ENCODE measurements at regions not wholly inside any gene's neighbourhood (a gene's known extent, or its start where the extent isn't known, plus 50 kb on each side); places are given as distances from the start of the nearest gene placed in this dataset.

DNA sequence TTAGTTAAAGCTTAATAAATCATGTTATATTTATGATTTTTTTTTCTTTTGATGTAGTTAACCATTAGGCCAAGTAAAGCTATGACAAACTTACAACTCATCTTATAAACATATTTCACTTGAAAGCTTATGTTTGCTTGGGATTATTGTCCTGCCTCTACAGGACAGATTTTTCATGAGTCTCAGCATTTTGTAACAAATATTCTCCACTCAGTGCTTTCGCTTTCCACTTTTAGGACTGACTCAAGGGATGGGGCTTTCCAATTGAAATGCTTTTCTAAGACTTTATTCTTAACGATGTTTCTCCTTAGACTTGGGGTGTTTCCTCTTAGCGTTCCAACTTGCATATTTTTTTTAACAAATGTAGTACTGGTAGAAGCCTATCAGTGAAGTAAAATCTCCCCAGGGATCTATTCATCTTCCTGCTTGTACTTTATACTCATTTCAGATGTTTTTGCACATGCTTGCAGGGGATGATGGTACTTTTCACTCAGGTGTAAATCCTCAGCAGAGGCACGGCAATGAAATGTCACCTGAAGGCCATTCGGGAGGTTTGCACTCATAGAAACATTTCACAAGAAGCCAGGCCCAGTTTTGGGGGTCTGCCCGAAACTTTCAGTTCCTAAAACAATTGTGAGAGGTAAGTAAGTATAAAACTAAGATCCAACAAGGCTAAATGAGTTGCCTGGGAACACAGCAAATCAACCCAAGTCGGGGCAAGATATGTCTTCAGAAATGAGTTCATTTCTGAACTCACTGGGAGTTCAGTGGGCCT, 298.1 kb upstream of the FOXQ1 start:
- no peaks in the 10 kb centered on the region for H3K9me3 ChIP-seq (ENCODE audit: control insufficient read depth, low read depth, low read length)
- H3K27ac ChIP-seq (ENCODE audit: low read length), result no peak overlapping the region
- no peaks in the 10 kb centered on the region for H3K4me1 ChIP-seq (ENCODE audit: control insufficient read depth, low read depth, low read length)
- H3K4me3 ChIP-seq (ENCODE audit: low read length), result no peak overlapping the region
- H3K36me3 ChIP-seq (ENCODE audit: control insufficient read depth, low read depth, low read length), result no peaks in the 10 kb centered on the region
- no peaks in the 10 kb centered on the region for H3K27me3 ChIP-seq (ENCODE audit: control insufficient read depth, insufficient read depth, low read length)
- H3K9ac ChIP-seq (ENCODE audit: low read length), result no peak overlapping the region

DNA sequence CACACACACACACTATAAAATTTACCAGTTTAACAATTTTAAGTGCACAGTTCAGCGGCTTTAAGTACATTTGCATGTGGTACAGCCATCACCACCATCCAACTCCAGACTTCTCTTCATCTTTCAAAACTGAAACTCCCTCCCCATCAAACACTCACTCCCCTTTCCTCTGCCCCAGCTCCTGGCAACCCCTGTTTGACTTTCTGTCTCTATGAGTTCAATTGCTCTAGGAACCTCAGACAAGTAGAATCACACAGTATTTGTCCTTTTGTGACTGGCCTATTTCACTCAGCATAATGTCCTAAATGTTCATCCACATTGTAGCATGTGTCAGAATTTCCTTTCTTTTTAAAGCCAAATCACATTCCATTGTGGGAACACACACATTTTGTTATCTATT, 302.8 kb upstream of the FOXQ1 start:
- Histone ChIP-seq H3K36me3 (ENCODE audit: control insufficient read depth, low read depth, low read length) (no peaks in the 10 kb centered on the region), H3K9ac (ENCODE audit: low read length) (no peak overlapping the region), H3K27me3 (ENCODE audit: control insufficient read depth, insufficient read depth, low read length) (no peaks in the 10 kb centered on the region), H3K4me3 (ENCODE audit: low read length) (no peak overlapping the region), H3K27ac (ENCODE audit: low read length) (no peak overlapping the region), H3K9me3 (ENCODE audit: control insufficient read depth, low read depth, low read length) (no peaks in the 10 kb centered on the region), H3K4me1 (ENCODE audit: control insufficient read depth, low read depth, low read length) (no peaks in the 10 kb centered on the region)

DNA sequence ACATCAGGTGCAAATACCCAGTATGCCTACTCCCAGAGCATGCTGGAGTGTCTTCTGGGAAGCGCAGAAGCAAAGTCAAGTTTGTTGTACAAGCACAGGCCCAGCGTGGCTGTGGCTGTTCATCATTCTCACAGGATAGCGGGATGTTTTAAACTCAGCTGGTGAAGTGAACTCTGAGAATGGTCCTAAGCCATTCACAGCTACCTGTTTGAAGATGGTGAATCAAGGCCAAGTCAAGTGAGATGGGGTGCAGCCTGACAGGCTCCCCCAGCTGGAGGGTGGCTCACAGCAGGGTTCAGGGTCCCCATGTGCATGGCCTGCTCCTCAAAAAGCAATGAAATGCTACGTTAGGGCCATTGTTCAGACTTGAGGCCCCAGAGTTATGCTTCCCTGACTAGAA, 304.7 kb upstream of the FOXQ1 start:
- H3K4me1 ChIP-seq (ENCODE audit: control insufficient read depth, low read depth, low read length), result no peaks in the 10 kb centered on the region
- H3K27me3 ChIP-seq (ENCODE audit: control insufficient read depth, insufficient read depth, low read length), result no peaks in the 10 kb centered on the region
- H3K9ac ChIP-seq (ENCODE audit: low read length), result no peak overlapping the region
- no peak overlapping the region for H3K4me3 ChIP-seq (ENCODE audit: low read length)
- no peaks in the 10 kb centered on the region for H3K9me3 ChIP-seq (ENCODE audit: control insufficient read depth, low read depth, low read length)
- no peaks in the 10 kb centered on the region for H3K36me3 ChIP-seq (ENCODE audit: control insufficient read depth, low read depth, low read length)
- no peak overlapping the region for H3K27ac ChIP-seq (ENCODE audit: low read length)

DNA sequence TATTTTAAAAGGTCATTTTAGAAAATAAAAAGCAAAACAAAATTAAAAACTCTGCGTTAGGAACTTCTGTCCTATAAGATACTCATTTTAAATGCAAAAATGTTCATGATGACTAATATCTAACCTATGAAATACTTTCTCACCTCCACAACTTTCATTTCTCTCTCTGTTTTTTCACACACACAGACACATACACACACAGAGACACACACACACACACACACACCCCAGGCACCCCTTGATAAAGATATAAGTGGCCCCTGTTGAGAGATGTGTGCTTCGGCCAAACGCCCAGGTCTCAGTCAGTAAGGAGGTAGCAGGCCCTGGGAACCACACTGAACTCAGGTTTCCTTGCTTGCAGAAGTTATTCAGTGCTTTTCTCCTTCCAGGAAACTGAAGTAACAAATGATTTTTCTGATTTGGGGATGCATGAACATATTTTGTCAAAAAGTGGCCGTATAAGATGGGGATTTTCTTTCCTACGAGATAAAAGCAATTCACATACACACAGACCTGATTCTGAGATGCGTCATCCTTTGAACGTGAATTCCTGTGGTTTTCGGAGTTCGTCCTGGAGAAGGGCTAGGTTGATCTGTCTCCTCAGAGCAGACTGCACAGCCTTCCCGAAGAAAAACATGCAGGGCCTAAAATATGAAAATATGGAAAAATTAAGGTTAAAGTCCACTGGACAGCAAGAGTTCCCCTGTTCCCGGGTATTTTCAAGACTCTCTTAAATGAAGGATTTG, 306.8 kb upstream of the FOXQ1 start:
- Histone ChIP-seq H3K36me3 (ENCODE audit: control insufficient read depth, low read depth, low read length) (no peaks in the 10 kb centered on the region), H3K4me3 (ENCODE audit: low read length) (no peak overlapping the region)

DNA sequence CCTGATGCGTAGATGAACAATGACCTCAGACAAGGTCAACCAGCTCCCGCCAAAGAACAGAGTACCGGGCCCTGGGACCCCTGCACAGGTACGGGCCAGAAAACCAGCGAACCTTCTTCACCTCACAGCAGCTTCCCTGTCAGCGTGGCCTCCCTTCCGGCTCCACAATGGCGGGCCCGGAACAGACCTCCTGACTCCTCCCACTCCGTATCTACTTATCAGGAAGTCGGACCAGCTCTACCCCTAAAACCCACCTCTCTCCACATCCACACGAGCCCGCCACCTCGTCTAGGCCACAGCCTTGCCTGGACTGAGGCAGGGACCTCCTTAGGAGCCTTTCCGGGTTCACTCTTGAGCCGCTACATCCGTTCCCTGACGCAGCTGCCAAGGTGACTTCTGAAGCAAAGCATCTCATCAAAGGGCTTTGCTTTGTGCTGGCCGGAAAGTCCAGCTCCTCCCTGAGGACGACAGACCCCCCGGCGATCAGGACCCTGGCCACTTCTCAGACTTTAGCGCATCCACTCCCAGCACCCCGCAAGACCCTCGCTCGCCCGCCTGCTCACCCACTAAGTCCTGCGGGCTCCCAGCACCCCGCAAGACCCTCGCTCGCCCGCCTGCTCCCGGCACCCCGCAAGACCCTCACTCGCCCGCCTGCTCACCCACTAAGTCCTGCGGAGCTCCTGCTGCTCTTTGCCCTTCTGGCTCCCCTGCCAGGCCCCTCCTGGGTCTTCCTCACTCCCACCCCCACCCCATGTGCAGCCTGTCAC, 308.3 kb upstream of the FOXQ1 start:
- Histone ChIP-seq H3K9ac (ENCODE audit: low read length) (no peak overlapping the region), H3K4me3 (ENCODE audit: low read length) (no peak overlapping the region), H3K27me3 (ENCODE audit: control insufficient read depth, insufficient read depth, low read length) (no peaks in the 10 kb centered on the region), H3K4me1 (ENCODE audit: control insufficient read depth, low read depth, low read length) (no peaks in the 10 kb centered on the region), H3K9me3 (ENCODE audit: control insufficient read depth, low read depth, low read length) (no peaks in the 10 kb centered on the region), H3K27ac (ENCODE audit: low read length) (no peak overlapping the region), H3K36me3 (ENCODE audit: control insufficient read depth, low read depth, low read length) (no peaks in the 10 kb centered on the region)

More for the DNA sequence above, 306.8 kb upstream of the FOXQ1 start:
- no peak overlapping the region for H3K27ac ChIP-seq (ENCODE audit: low read length)
- H3K9ac ChIP-seq (ENCODE audit: low read length), result no peak overlapping the region
- no peaks in the 10 kb centered on the region for H3K27me3 ChIP-seq (ENCODE audit: control insufficient read depth, insufficient read depth, low read length)
- no peaks in the 10 kb centered on the region for H3K9me3 ChIP-seq (ENCODE audit: control insufficient read depth, low read depth, low read length)
- H3K4me1 ChIP-seq (ENCODE audit: control insufficient read depth, low read depth, low read length), result no peaks in the 10 kb centered on the region

- H3K27ac ChIP-seq (ENCODE audit: low read length), result no peak overlapping the region
- H3K36me3 ChIP-seq (ENCODE audit: control insufficient read depth, low read depth, low read length), result no peaks in the 10 kb centered on the region
- no peaks in the 10 kb centered on the region for H3K9me3 ChIP-seq (ENCODE audit: control insufficient read depth, low read depth, low read length)
- no peak overlapping the region for H3K9ac ChIP-seq (ENCODE audit: low read length)
- no peaks in the 10 kb centered on the region for H3K27me3 ChIP-seq (ENCODE audit: control insufficient read depth, insufficient read depth, low read length)
- no peak overlapping the region for H3K4me3 ChIP-seq (ENCODE audit: low read length)
- H3K4me1 ChIP-seq (ENCODE audit: control insufficient read depth, low read depth, low read length), result no peaks in the 10 kb centered on the region
These were observed 308.9 kb upstream of the FOXQ1 start for GRCh38 chr6:1002989-1003388.

DNA sequence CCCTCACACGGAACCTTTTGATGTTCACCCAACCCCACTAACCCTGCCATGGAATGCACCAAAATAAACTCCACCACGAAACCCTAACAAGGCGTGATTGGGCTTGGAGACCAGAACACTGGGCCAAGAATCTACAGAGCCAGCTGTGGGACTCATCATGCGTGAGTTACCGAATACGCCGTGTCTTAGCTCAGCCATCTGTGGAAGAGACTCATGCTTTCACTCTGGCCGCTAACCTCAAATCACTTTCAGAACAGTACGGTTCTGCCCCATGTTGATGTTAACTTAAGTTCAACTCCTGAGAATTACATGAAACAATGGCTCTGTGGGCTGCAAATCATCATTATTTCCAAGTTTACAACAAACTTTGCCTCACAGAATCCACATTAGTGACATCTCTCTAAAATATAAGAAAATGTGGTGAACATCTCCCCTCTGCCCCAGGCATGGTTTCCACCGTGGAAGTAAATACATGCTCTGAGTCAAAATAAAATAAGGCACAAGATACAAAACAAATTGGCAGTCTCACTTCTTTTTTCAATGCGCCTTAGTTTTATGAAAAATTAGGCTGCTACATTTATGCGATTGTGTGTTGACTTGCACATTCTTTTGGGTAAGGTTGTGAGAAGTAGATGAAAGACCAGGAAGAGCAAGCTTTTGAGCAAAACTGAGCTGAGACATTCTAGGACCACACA, 308.9 kb upstream of the EXOC2 start:
- Histone ChIP-seq H3K4me3 (ENCODE audit: low read length) (no peak overlapping the region), H3K4me1 (ENCODE audit: control insufficient read depth, low read depth, low read length) (no peaks in the 10 kb centered on the region), H3K27me3 (ENCODE audit: control insufficient read depth, insufficient read depth, low read length) (no peaks in the 10 kb centered on the region), H3K9ac (ENCODE audit: low read length) (no peak overlapping the region), H3K36me3 (ENCODE audit: control insufficient read depth, low read depth, low read length) (no peaks in the 10 kb centered on the region), H3K9me3 (ENCODE audit: control insufficient read depth, low read depth, low read length) (no peaks in the 10 kb centered on the region), H3K27ac (ENCODE audit: low read length) (no peak overlapping the region)

DNA sequence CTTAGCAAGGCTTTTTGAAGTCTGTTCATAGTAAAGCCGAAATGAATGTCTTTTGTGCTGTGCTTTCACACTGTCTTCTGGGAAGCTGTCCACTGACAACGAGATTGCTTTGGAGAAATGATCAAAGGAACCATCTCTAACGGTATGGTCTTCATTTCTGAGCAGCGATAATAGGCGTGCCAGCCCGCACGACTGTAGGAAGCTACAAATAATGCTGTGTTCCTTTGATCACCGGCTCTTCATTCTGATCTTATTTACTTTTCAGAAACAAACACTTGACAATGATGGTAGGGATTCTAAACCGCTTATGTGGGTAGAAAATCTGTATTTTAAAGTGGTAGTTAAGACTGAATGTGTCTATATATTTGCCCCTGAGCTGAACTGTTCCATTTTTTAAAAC, 306.6 kb upstream of the EXOC2 start:
- H3K9ac ChIP-seq (ENCODE audit: low read length), result no peak overlapping the region
- H3K27me3 ChIP-seq (ENCODE audit: control insufficient read depth, insufficient read depth, low read length), result no peaks in the 10 kb centered on the region
- no peaks in the 10 kb centered on the region for H3K4me1 ChIP-seq (ENCODE audit: control insufficient read depth, low read depth, low read length)
- H3K4me3 ChIP-seq (ENCODE audit: low read length), result no peak overlapping the region
- H3K36me3 ChIP-seq (ENCODE audit: control insufficient read depth, low read depth, low read length), result no peaks in the 10 kb centered on the region
- H3K9me3 ChIP-seq (ENCODE audit: control insufficient read depth, low read depth, low read length), result no peaks in the 10 kb centered on the region
- H3K27ac ChIP-seq (ENCODE audit: low read length), result no peak overlapping the region

- no peaks in the 10 kb centered on the region for H3K4me1 ChIP-seq (ENCODE audit: control insufficient read depth, low read depth, low read length)
- no peak overlapping the region for H3K9ac ChIP-seq (ENCODE audit: low read length)
- no peak overlapping the region for H3K27ac ChIP-seq (ENCODE audit: low read length)
These were observed 305.6 kb upstream of the EXOC2 start for GRCh38 chr6:998551-998950.

DNA sequence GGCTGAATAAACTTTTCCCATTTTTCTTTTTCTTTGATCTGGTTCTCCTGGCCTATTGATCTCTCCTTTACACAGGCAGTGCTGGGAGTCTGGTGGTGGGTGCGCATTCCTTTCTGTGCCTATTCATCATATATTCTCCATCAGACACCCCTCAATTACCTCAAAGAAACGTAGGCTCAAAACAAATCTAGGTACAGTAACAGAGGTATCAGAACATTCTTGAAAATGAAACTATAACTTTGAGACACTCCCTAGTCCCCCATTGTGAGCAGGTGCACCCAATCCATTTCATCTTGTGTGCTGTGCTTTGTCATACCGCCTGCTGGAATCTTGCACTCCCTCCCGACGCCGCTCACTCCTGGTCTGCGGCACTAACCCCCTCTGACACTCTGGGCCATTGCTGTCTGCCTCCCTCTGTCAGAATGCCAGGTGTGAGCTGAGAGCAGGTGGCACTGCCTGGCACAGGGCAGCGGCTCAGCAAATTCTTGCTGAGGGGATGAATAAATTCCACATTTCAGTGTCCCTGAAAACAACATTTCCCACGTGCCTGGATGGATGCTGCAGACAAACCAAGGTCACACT, 303.4 kb upstream of the EXOC2 start:
- H3K36me3 ChIP-seq (ENCODE audit: control insufficient read depth, low read depth, low read length), result no peaks in the 10 kb centered on the region
- no peak overlapping the region for H3K9ac ChIP-seq (ENCODE audit: low read length)
- no peaks in the 10 kb centered on the region for H3K9me3 ChIP-seq (ENCODE audit: control insufficient read depth, low read depth, low read length)
- no peaks in the 10 kb centered on the region for H3K4me1 ChIP-seq (ENCODE audit: control insufficient read depth, low read depth, low read length)
- no peaks in the 10 kb centered on the region for H3K27me3 ChIP-seq (ENCODE audit: control insufficient read depth, insufficient read depth, low read length)
- H3K4me3 ChIP-seq (ENCODE audit: low read length), result no peak overlapping the region
- H3K27ac ChIP-seq (ENCODE audit: low read length), result no peak overlapping the region

More at GRCh38 chr6:998551-998950, 305.6 kb upstream of the EXOC2 start:
- Histone ChIP-seq H3K27me3 (ENCODE audit: control insufficient read depth, insufficient read depth, low read length) (no peaks in the 10 kb centered on the region), H3K36me3 (ENCODE audit: control insufficient read depth, low read depth, low read length) (no peaks in the 10 kb centered on the region), H3K9me3 (ENCODE audit: control insufficient read depth, low read depth, low read length) (no peaks in the 10 kb centered on the region), H3K4me3 (ENCODE audit: low read length) (no peak overlapping the region)

GRCh38 chr6:991192-991591, 298.3 kb upstream of the EXOC2 start:
- H3K4me1 ChIP-seq (ENCODE audit: control insufficient read depth, low read depth, low read length), result no peaks in the 10 kb centered on the region
- no peaks in the 10 kb centered on the region for H3K9me3 ChIP-seq (ENCODE audit: control insufficient read depth, low read depth, low read length)
- no peaks in the 10 kb centered on the region for H3K27me3 ChIP-seq (ENCODE audit: control insufficient read depth, insufficient read depth, low read length)
- no peak overlapping the region for H3K9ac ChIP-seq (ENCODE audit: low read length)
- H3K27ac ChIP-seq (ENCODE audit: low read length), result no peak overlapping the region
- H3K4me3 ChIP-seq (ENCODE audit: low read length), result no peak overlapping the region
- no peaks in the 10 kb centered on the region for H3K36me3 ChIP-seq (ENCODE audit: control insufficient read depth, low read depth, low read length)

Measured in iPS-18a (cell line).